ENCODE measurements at regions not wholly inside any gene's neighbourhood (a gene's known extent, or its start where the extent isn't known, plus 50 kb on each side); places are given as distances from the start of the nearest gene placed in this dataset.

GRCh38 chr1:187877220-187877619 is 1048.5 kb downstream of the PLA2G4A start:
- TF ChIP-seq POLR2A (IDR thresholded peaks at IDR 0.05) (no peak), CTCF (IDR thresholded peaks at IDR 0.05) (no peak)
